ENCODE measurements at regions not wholly inside any gene's neighbourhood (a gene's known extent, or its start where the extent isn't known, plus 50 kb on each side); places are given as distances from the start of the nearest gene placed in this dataset.
"Not testable (repeated sequence)": the region's sequence is repeated elsewhere in the genome, so short reads cannot be mapped to it uniquely, and the experiment has no call there.

GRCh38 chr18:22739789-22740188 is 193.3 kb upstream of the RBBP8 start:
- no peak for DNase-seq (ENCODE audit: low spot score)

- no peak for DNase-seq (ENCODE audit: low spot score)
These were observed 191.8 kb upstream of the RBBP8 start for GRCh38 chr18:22741318-22741717.

GRCh38 chr18:22742409-22742808 is 190.7 kb upstream of the RBBP8 start:
- no peak for DNase-seq (ENCODE audit: low spot score)

GRCh38 chr18:22745966-22746365 is 187.2 kb upstream of the RBBP8 start:
- no peak for DNase-seq (ENCODE audit: low spot score)

- DNase-seq (ENCODE audit: low spot score) = no peak
These were observed 181.1 kb upstream of the RBBP8 start for GRCh38 chr18:22752014-22752413.

GRCh38 chr18:22753130-22753831 is 179.8 kb upstream of the RBBP8 start:
- DNase-seq (ENCODE audit: low spot score) = no peak

GRCh38 chr18:22764005-22764404 is 169.1 kb upstream of the RBBP8 start:
- not testable (repeated sequence) for DNase-seq (ENCODE audit: low spot score)

GRCh38 chr18:22765896-22766295 is 167.2 kb upstream of the RBBP8 start:
- DNase-seq (ENCODE audit: low spot score) = no peak

- DNase-seq (ENCODE audit: low spot score) = no peak
These were observed 165.5 kb upstream of the RBBP8 start for GRCh38 chr18:22767653-22768052.

- DNase-seq (ENCODE audit: low spot score) = no peak
These were observed 159.2 kb upstream of the RBBP8 start for GRCh38 chr18:22773944-22774343.

- no peak for DNase-seq (ENCODE audit: low spot score)
These were observed 154.1 kb upstream of the RBBP8 start for GRCh38 chr18:22778996-22779395.

- DNase-seq (ENCODE audit: low spot score) = no peak
These were observed 149.9 kb upstream of the RBBP8 start for GRCh38 chr18:22783245-22783644.

- DNase-seq (ENCODE audit: low spot score) = no peak
These were observed 149.5 kb upstream of the RBBP8 start for GRCh38 chr18:22783662-22784076.

GRCh38 chr18:22789052-22789451 is 144.1 kb upstream of the RBBP8 start:
- no peak for DNase-seq (ENCODE audit: low spot score)

- no peak for DNase-seq (ENCODE audit: low spot score)
These were observed 143.5 kb upstream of the RBBP8 start for GRCh38 chr18:22789600-22789999.

GRCh38 chr18:22790545-22791309 is 142.4 kb upstream of the RBBP8 start:
- DNase-seq (ENCODE audit: low spot score) = no peak

- DNase-seq (ENCODE audit: low spot score) = no peak
These were observed 141.9 kb upstream of the RBBP8 start for GRCh38 chr18:22791310-22791610.

- no peak for DNase-seq (ENCODE audit: low spot score)
These were observed 137.0 kb upstream of the RBBP8 start for GRCh38 chr18:22796113-22796512.

- DNase-seq (ENCODE audit: low spot score) = no peak
These were observed 132.6 kb upstream of the RBBP8 start for GRCh38 chr18:22800551-22800951.

- DNase-seq (ENCODE audit: low spot score) = no peak
These were observed 119.3 kb upstream of the RBBP8 start for GRCh38 chr18:22813648-22814328.

GRCh38 chr18:22814329-22814703 is 118.8 kb upstream of the RBBP8 start:
- no peak for DNase-seq (ENCODE audit: low spot score)

- no peak for DNase-seq (ENCODE audit: low spot score)
These were observed 116.6 kb upstream of the RBBP8 start for GRCh38 chr18:22816266-22817176.
